WTC11 (cell line): ENCODE measurements at regions not wholly inside any gene's neighbourhood (a gene's known extent, or its start where the extent isn't known, plus 50 kb on each side); places are given as distances from the start of the nearest gene placed in this dataset.

Experiments used
- ATAC-seq: fragments of 200-7000 bp; cut with Tn5 transposase; 2 replicates; pipeline ENCODE4 v1.10.0; 2021; ENCODE audit warnings: mild to moderate bottlenecking, moderate library complexity
- CTCF ChIA-PET: fragments of 300-600 bp; sonication (Branson Sonifier 250); formaldehyde crosslinking; loops from one replicate; lab custom pipeline; 2021; ENCODE audit warnings: antibody characterized with exemption; lab: Charles Lee
- POLR2A ChIA-PET: fragments of 350-600 bp; sonication (Branson Sonifier 250); formaldehyde crosslinking; loops from one replicate; lab custom pipeline; 2021; ENCODE audit warnings: antibody characterized with exemption; lab: Charles Lee
- DNase-seq: peaks from one replicate; pipeline ENCODE4 v3.0.0; 2021; ENCODE audit warnings: low spot score
- H3K27ac Mint-ChIP-seq: 2 replicates; pipeline ENCODE4 v1.8.0; 2021; ENCODE audit warnings: mixed read lengths
- H3K27me3 Mint-ChIP-seq: 2 replicates; pipeline ENCODE4 v1.8.0; 2021; ENCODE audit warnings: low read depth, mild to moderate bottlenecking, moderate library complexity, mixed read lengths
- H3K36me3 Mint-ChIP-seq: 2 replicates; pipeline ENCODE4 v1.8.0; 2021; ENCODE audit warnings: mixed read lengths
- H3K4me1 Mint-ChIP-seq: 2 replicates; pipeline ENCODE4 v1.8.0; 2022; ENCODE audit warnings: mixed read lengths
- H3K4me3 Mint-ChIP-seq: 2 replicates; pipeline ENCODE4 v1.8.0; 2021; ENCODE audit warnings: mild to moderate bottlenecking, moderate library complexity, mixed read lengths
- H3K9me3 Mint-ChIP-seq: 2 replicates; pipeline ENCODE4 v1.8.0; 2021; ENCODE audit warnings: mixed read lengths
- AFF4 ChIP-seq: sonication (generic); formaldehyde crosslinking; IDR thresholded peaks from 2 replicates; pipeline ENCODE4 v1.8.1; 2023; ENCODE audit warnings: mild to moderate bottlenecking, missing genetic modification reagents, borderline replicate concordance
- AR ChIP-seq: fragments of 250-450 bp; sonication (Bioruptor Pico); IDR thresholded peaks from 2 replicates; pipeline ENCODE4 v1.9.0; 2021; ENCODE audit warnings: mild to moderate bottlenecking
- ATF3 ChIP-seq: sonication (generic); formaldehyde crosslinking; conservative IDR thresholded peaks from 2 replicates; pipeline ENCODE4 v1.8.1; 2022; ENCODE audit warnings: mild to moderate bottlenecking, missing genetic modification reagents
- CBFB ChIP-seq: sonication (generic); formaldehyde crosslinking; IDR thresholded peaks from 2 replicates; pipeline ENCODE4 v1.8.1; 2022; ENCODE audit warnings: mild to moderate bottlenecking, low read depth, missing genetic modification reagents
- FOXP1 ChIP-seq: sonication (generic); formaldehyde crosslinking; IDR thresholded peaks from 2 replicates; pipeline ENCODE4 v1.8.0; 2022; ENCODE audit warnings: missing genetic modification reagents, mild to moderate bottlenecking, moderate library complexity, borderline replicate concordance
- GRHL2 ChIP-seq: fragments of 250-450 bp; sonication (Bioruptor Pico); IDR thresholded peaks from 2 replicates; pipeline ENCODE4 v1.8.0; 2022; ENCODE audit warnings: mild to moderate bottlenecking, moderate library complexity; ENCODE audit not compliant: insufficient replicate concordance, severe bottlenecking
- HMGA2 ChIP-seq: fragments of 250-450 bp; sonication (Bioruptor Pico); IDR thresholded peaks from 2 replicates; pipeline ENCODE4 v1.4.0; 2021; ENCODE audit warnings: mild to moderate bottlenecking, moderate library complexity
- MLX ChIP-seq: sonication (generic); formaldehyde crosslinking; IDR thresholded peaks from 2 replicates; pipeline ENCODE4 v1.8.1; 2023; ENCODE audit warnings: mild to moderate bottlenecking, missing genetic modification reagents, moderate library complexity
- NFATC4 ChIP-seq: fragments of 250-450 bp; sonication (Bioruptor Pico); IDR thresholded peaks from 2 replicates; pipeline ENCODE4 v1.9.0; 2021; ENCODE audit warnings: mild to moderate bottlenecking
- NFE2L1 ChIP-seq: sonication (generic); formaldehyde crosslinking; IDR thresholded peaks from 2 replicates; pipeline ENCODE4 v1.8.1; 2023; ENCODE audit warnings: missing genetic modification reagents
- TCF7 ChIP-seq: sonication (generic); formaldehyde crosslinking; IDR thresholded peaks from 2 replicates; pipeline ENCODE4 v1.8.0; 2022; ENCODE audit warnings: mild to moderate bottlenecking, low read depth, missing genetic modification reagents, moderate library complexity
- USF2 ChIP-seq: sonication (generic); formaldehyde crosslinking; IDR thresholded peaks from 2 replicates; pipeline ENCODE4 v1.8.1; 2023; ENCODE audit warnings: mild to moderate bottlenecking, missing genetic modification reagents, moderate library complexity
- TF ChIP-seq, protein P1 (sequence below): sonication (generic); formaldehyde crosslinking; IDR thresholded peaks from 2 replicates; pipeline ENCODE4 v1.8.0; 2023; ENCODE audit warnings: missing genetic modification reagents, mild to moderate bottlenecking, borderline replicate concordance
- TF ChIP-seq, protein P2 (sequence below): sonication (generic); formaldehyde crosslinking; IDR thresholded peaks from 2 replicates; pipeline ENCODE4 v1.8.0; 2022; ENCODE audit warnings: mild to moderate bottlenecking, missing genetic modification reagents
- TF ChIP-seq, protein P3 (sequence below): sonication (generic); formaldehyde crosslinking; IDR thresholded peaks from 2 replicates; pipeline ENCODE4 v1.8.0; 2022; ENCODE audit warnings: mild to moderate bottlenecking, missing genetic modification reagents

GRCh38 chr9:82637368-82637767 lies 425.6 kb downstream of the RASEF start (continued):
- TF ChIP-seq AR (CRISPR knock-in tag), result no peak
- TF ChIP-seq TCF7 (CRISPR knock-in tag), result no peak
- no peak for TF ChIP-seq AFF4 (CRISPR knock-in tag)
- TF ChIP-seq ATF3 (CRISPR knock-in tag), result no peak

DNA sequence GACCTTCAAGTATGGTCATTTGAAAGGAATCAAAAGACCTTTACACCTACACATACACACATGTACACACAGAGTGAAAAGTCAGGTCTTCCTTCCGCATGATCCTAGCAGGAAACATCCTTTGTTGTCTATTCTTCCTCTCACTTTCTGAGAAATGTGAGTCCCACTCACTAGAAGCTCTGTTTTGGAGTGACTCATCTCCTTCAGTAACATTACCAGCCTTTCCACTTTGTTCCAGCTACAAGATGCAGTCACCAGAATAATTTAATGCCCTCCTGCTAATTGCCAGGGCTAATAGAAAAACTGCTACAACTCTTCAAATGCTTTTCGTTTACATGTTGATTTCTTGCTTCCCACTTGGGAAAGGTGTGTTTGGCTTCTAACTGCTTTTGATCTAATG lies 417.3 kb downstream of the RASEF start:
- ATAC-seq, result no peak
- POLR2A ChIA-PET, result no interaction called here
- Mint-ChIP-seq H3K9me3 (peaks cover 6% of the 10 kb centered on the region), H3K27me3 (no peaks in the 10 kb centered on the region), H3K27ac (no peak overlapping the region), H3K4me3 (no peak overlapping the region), H3K36me3 (peaks cover 3% of the 10 kb centered on the region), H3K4me1 (peaks cover 6% of the 10 kb centered on the region)
- TF ChIP-seq, protein P1, sequence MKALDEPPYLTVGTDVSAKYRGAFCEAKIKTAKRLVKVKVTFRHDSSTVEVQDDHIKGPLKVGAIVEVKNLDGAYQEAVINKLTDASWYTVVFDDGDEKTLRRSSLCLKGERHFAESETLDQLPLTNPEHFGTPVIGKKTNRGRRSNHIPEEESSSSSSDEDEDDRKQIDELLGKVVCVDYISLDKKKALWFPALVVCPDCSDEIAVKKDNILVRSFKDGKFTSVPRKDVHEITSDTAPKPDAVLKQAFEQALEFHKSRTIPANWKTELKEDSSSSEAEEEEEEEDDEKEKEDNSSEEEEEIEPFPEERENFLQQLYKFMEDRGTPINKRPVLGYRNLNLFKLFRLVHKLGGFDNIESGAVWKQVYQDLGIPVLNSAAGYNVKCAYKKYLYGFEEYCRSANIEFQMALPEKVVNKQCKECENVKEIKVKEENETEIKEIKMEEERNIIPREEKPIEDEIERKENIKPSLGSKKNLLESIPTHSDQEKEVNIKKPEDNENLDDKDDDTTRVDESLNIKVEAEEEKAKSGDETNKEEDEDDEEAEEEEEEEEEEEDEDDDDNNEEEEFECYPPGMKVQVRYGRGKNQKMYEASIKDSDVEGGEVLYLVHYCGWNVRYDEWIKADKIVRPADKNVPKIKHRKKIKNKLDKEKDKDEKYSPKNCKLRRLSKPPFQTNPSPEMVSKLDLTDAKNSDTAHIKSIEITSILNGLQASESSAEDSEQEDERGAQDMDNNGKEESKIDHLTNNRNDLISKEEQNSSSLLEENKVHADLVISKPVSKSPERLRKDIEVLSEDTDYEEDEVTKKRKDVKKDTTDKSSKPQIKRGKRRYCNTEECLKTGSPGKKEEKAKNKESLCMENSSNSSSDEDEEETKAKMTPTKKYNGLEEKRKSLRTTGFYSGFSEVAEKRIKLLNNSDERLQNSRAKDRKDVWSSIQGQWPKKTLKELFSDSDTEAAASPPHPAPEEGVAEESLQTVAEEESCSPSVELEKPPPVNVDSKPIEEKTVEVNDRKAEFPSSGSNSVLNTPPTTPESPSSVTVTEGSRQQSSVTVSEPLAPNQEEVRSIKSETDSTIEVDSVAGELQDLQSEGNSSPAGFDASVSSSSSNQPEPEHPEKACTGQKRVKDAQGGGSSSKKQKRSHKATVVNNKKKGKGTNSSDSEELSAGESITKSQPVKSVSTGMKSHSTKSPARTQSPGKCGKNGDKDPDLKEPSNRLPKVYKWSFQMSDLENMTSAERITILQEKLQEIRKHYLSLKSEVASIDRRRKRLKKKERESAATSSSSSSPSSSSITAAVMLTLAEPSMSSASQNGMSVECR (CRISPR knock-in tag), result no peak
- TF ChIP-seq FOXP1 (CRISPR knock-in tag) (no peak), NFE2L1 (CRISPR knock-in tag) (no peak)
- CTCF ChIA-PET, result no interaction called here
- no peak for DNase-seq

GRCh38 chr9:82650368-82650767 lies 412.6 kb downstream of the RASEF start:
- DNase-seq (no peak), ATAC-seq (no peak)
- H3K9me3 Mint-ChIP-seq, result peaks cover 14% of the 10 kb centered on the region
- peaks cover 11% of the 10 kb centered on the region for H3K36me3 Mint-ChIP-seq
- peaks cover 14% of the 10 kb centered on the region for H3K4me1 Mint-ChIP-seq
- no peak overlapping the region for H3K4me3 Mint-ChIP-seq
- POLR2A ChIA-PET, result no interaction called here
- no peaks in the 10 kb centered on the region for H3K27me3 Mint-ChIP-seq
- CTCF ChIA-PET, result interaction anchor here (1.1 kb wide), 1 partner anchor 43 kb away, joined by 4 read pairs; no protein-coding TSS in a partner anchor
- H3K27ac Mint-ChIP-seq, result no peak overlapping the region
- TF ChIP-seq NFATC4 (CRISPR knock-in tag) (no peak), MLX (CRISPR knock-in tag) (no peak), TCF7 (CRISPR knock-in tag) (no peak), GRHL2 (CRISPR knock-in tag) (no peak), CBFB (CRISPR knock-in tag) (no peak), USF2 (CRISPR knock-in tag) (no peak), HMGA2 (CRISPR knock-in tag) (no peak)
- TF ChIP-seq, protein P2, sequence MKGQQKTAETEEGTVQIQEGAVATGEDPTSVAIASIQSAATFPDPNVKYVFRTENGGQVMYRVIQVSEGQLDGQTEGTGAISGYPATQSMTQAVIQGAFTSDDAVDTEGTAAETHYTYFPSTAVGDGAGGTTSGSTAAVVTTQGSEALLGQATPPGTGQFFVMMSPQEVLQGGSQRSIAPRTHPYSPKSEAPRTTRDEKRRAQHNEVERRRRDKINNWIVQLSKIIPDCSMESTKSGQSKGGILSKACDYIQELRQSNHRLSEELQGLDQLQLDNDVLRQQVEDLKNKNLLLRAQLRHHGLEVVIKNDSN, result no peak
- TF ChIP-seq, protein P3, sequence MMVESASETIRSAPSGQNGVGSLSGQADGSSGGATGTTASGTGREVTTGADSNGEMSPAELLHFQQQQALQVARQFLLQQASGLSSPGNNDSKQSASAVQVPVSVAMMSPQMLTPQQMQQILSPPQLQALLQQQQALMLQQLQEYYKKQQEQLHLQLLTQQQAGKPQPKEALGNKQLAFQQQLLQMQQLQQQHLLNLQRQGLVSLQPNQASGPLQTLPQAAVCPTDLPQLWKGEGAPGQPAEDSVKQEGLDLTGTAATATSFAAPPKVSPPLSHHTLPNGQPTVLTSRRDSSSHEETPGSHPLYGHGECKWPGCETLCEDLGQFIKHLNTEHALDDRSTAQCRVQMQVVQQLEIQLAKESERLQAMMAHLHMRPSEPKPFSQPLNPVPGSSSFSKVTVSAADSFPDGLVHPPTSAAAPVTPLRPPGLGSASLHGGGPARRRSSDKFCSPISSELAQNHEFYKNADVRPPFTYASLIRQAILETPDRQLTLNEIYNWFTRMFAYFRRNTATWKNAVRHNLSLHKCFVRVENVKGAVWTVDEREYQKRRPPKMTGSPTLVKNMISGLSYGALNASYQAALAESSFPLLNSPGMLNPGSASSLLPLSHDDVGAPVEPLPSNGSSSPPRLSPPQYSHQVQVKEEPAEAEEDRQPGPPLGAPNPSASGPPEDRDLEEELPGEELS, result no peak
